ENCODE measurements at regions not wholly inside any gene's neighbourhood (a gene's known extent, or its start where the extent isn't known, plus 50 kb on each side); places are given as distances from the start of the nearest gene placed in this dataset.
"Not testable (repeated sequence)": the region's sequence is repeated elsewhere in the genome, so short reads cannot be mapped to it uniquely, and the experiment has no call there.

GRCh38 chr1:121443001-121443540, 258.3 kb downstream of the SRGAP2C start:
- no peak for DNase-seq

DNA sequence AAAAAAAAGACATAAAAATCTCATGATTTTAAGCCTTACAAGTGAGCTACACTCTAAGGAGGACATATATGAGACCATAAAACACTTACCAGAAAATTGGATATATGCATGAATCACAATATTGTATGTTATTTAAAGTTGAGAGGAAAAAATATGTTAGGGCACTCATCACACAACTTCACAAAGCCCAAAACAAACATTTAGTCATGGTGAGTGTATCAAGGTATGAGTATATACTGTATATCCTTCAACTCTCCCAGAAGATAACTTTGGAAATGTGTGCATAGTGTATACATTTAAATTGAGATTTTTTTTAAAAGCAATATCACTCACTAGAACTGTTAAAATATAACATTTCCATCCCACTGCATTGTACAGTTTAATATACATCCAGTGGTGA, 259.3 kb downstream of the SRGAP2C start:
- DNase-seq = no peak

DNA sequence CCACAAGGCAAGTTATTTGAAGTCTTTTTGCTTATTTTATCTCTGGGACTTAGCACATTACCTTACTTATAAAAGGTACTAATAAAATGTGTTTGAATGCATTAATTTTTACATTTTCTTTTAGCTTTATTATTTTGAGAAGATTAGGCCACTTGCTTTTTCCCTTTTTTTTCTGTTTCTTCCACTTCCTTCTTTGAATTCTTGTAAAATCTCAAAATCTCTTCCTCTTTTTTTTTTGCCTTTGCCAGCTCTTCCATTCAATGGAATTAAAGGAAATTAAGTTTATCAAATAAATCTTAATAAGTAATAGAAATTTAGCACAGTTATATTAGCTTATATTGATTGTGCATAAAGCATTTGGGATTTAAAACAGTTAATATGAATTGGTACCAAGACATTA, 260.9 kb downstream of the SRGAP2C start:
- no peak for DNase-seq

DNA sequence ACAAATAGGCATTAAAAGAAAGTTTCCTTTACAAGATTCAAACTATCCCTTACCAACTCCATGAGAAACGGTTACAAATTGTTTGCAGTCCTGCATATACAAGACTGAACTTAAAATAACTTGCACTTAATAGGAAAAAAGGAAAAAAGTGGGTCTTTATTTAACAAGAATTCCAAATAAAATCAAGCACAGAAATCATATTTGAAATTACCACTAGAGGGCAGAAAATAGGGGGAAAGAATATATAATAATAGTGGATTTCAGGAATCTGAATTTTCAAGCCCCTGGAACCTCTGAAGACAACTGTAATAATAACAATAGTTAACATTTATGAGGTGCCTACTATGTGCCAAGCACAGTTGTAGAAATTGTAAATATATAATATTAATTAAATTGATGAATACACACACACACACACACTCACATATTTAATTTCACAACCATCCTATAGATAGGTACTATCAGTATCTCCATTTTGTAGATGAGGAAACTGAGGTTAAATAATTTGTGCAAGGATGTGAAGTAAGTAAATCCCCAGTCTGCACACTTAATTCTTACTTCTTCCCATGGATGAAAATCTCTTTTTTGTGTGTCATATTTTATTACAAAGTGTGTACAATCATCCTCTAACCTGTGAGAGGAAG, 262.6 kb downstream of the SRGAP2C start:
- not testable (repeated sequence) for DNase-seq

DNA sequence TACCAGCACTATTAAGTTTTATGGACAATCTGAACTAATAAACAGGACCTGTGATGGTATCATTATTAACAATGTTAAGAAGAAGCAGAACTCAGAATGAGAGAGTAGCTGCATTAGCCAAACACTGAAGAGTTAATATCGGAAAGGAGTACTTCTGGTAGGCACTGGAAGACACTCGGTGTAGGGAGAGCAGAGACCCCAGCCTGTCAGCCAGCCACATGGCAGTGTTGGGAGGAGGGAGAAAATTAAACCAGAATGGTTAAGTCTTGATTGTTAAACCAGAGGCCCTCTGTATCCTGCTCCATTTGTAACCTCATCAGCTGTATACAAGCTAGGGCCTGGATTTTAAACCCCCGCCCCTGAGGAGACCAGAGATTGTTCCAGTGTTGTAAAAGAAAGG, 263.3 kb downstream of the SRGAP2C start:
- DNase-seq = not testable (repeated sequence)

GRCh38 chr1:121448851-121449250, 264.1 kb downstream of the SRGAP2C start:
- DNase-seq = no peak

- no peak for DNase-seq
These were observed 267.7 kb downstream of the SRGAP2C start for GRCh38 chr1:121452484-121452883.

DNA sequence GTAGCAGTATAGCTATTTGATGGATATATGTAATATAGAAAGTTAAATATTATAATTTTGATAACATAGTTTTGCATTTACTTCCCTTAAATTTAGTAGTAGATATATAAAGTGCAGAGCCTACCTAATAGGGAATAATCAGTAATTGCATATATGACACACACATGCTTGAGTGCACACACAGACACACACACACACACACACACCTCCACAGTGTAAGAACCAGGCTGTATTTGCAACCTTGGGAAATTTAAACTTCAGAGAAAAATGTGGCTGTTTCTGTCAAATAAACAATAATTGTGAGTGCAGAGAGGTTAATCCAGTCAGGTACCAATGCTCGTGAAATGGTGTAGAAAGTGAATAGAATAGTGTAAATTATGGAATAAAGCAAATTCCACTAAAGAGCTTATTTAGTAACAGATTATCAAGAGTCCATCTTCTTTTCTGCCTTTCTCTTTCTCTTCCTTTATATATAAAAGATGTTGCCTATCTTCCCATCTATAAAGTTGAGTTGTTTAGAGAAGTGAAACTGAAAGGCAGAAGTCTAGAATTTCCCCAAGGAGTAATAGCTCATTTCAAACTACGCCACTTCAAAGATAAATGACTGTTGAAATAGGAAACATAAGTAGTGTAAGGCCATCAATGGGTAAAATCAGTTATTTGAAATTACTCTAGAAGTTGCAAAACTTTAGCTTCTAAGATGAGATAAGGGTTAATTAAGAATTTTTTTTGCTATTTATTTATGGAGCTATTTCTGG, 273.7 kb downstream of the SRGAP2C start:
- no peak for DNase-seq

DNA sequence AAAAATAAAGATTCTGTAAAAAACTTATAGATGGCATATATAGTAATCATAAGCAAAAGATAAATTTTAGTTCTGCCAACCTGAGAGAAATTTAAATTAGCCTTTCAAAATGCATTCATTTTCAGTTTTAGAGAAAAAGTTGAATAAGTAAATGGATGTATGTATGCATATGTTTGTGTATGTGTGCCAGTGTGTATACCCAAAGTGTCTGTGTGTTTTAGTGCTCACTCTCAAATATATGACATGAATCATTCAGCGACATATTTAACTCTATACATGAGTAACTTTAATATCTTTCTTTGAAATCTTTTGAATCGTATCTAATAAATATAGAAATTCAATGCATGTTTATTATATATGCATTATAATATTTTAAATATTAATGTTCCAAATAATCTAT, 274.5 kb downstream of the SRGAP2C start:
- no peak for DNase-seq

GRCh38 chr1:121469395-121469794, 284.6 kb downstream of the SRGAP2C start:
- not testable (repeated sequence) for DNase-seq

DNA sequence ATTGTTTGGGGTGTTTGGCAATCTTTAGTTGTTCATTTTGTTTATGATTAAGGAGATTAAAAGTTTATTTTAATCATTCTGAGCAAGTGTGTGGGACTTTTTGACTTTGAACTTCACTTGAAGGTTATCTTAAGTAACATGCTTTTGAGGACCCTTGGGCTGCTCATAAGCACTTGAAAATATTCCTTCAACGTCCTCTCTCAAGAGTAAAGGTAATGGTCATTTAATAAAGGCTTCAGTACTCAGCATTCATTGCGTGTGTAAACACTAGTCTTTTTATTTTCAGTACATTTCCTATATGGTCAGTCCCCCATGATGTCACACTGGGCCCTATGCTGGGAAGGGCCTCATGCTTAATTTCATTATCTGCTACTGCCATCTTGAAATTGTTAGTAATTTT, 285.6 kb downstream of the SRGAP2C start:
- not testable (repeated sequence) for DNase-seq

DNA sequence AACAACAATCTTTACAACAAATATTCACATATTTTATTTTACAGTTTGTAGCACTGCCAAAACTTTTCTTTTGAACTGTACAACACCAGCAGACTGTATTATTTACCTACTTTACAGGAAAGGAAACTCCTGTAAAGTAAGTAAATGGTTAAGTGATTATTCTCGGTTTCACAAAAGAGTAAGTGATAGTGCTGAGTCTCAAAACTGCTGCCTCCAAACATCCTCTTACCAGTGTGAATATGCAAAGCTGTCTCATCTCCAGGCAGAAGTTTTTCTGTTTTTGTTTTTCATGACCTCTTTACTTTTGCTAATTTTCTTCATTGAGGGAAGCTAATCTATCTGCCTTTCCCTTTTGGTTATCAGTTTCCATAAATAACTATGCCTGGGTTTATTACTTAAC, 286.7 kb downstream of the SRGAP2C start:
- DNase-seq = no peak

- DNase-seq = no peak
These were observed 287.2 kb downstream of the SRGAP2C start for GRCh38 chr1:121472017-121472416.

GRCh38 chr1:121483234-121483633, 298.5 kb downstream of the SRGAP2C start:
- DNase-seq = no peak

DNA sequence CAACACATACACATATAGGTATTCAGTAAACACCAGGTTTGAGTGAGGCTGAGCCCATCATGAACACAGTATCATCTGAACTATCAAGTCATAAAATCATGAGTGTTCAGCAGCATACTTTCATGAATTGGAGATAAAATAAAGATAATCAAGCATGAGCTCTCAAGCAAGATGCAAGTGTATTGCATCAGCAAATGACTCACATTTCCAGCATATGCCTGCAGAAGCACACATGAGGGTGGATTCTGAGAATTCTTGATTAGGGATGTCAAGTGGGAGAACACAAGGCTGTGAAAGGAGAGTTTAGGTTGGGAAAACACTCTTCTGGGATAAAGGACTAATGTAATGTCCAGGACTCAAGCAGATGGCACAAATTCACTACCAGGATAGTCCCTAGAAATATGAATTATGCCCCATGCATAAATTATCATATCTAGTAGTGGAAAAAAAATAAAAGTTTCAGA, 299.2 kb downstream of the SRGAP2C start:
- no peak for DNase-seq

DNA sequence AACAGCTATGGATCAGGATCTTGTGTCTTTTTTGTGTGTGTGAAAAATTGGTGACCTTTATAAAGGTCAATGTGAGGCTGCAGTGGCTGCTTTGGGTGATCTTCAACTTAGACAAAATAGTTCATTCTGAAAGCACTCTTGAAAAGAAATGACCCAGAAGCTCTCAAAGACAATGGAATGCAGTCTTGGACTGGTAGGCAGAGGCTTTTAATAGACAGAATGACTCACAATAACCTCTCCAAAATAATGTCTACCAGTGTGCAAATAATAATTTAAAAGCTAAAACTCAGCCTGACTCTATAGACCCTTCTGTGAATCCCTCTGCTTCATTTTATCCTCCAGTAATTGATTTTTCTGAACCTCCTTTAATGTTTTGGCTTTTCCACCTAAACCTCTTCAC, 310.0 kb downstream of the SRGAP2C start:
- DNase-seq = not testable (repeated sequence)

GRCh38 chr1:121511455-121511854, 326.7 kb downstream of the SRGAP2C start:
- DNase-seq = not testable (repeated sequence)

DNA sequence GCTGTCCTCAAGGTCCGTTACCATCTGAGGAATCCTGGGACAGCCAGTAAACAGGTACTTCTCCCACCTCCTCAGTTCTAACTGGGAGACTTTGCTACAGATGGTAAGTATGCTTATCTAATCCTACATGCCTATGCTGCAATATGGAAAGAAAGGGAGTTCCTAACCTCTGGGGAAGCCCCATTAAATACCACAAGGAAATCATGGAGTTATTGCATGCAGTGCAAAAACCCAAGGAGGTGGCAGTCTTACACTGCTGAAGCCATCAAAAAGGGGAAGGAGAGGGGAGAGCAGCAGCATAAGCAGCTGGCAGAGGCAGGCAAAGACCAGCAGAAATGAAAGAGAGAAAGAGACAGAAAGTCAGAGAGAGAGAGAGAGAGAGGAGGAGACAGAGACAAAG, 327.1 kb downstream of the SRGAP2C start:
- not testable (repeated sequence) for DNase-seq

DNA sequence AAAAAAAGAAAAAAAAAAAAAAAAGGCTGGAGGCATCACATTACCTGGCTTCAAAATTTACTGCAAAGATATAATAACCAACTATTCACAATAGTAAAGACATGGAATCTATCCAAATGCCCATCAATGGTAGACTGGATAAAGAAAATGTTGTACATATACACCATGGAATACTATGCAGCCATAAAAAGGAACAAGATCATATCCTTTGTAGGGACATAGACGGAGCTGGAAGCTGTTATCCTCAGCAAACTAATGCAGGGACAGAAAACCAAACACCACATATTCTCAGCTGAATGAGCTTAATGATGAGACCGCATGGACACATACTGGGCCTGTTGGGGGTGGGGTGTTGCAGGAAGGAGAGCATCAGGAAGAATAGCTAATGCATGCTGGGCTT, 330.5 kb downstream of the SRGAP2C start:
- DNase-seq = no peak

- no peak for DNase-seq
These were observed 331.6 kb downstream of the SRGAP2C start for GRCh38 chr1:121516234-121516967.

GRCh38 chr1:121517586-121518230, 332.9 kb downstream of the SRGAP2C start:
- DNase-seq = no peak

GRCh38 chr1:121518726-121519041, 333.9 kb downstream of the SRGAP2C start:
- no peak for DNase-seq

All from NCI-H1105 (cell line).